ENCODE measurements at regions not wholly inside any gene's neighbourhood (a gene's known extent, or its start where the extent isn't known, plus 50 kb on each side); places are given as distances from the start of the nearest gene placed in this dataset.

DNA sequence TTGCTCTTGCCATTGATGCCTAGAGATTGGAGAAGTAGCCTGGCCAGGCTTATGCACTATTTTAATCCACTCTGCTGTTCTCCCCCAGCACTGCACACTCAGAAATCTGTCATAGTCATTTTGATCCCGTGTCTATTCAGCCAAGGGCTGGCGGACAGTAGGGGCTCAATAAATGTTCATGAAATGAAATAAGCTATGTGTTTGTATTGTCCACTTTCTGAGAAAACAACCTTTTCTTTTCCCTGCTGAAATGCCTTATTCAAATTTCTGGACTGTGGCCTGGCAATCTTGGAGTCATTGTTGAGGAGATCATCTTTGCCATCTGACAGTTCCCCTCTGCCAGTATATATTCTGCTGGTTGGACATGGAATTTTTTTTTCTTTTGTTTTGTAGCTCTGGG lies 550.4 kb upstream of the MAP3K7 start:
- Mint-ChIP-seq H3K4me3 (no peak overlapping the region), H3K4me1 (no peaks in the 10 kb centered on the region), H3K27ac (no peak overlapping the region), H3K9me3 (peaks cover 2% of the 10 kb centered on the region), H3K27me3 (no peaks in the 10 kb centered on the region), H3K36me3 (ENCODE audit: low read depth) (no peaks in the 10 kb centered on the region)
- DNase-seq = no peak
- ChIA-PET POLR2A (no interaction called here), CTCF (no interaction called here)
- intact Hi-C loops (cut with micrococcal nuclease) = no loop called here
- TF ChIP-seq, protein P1, sequence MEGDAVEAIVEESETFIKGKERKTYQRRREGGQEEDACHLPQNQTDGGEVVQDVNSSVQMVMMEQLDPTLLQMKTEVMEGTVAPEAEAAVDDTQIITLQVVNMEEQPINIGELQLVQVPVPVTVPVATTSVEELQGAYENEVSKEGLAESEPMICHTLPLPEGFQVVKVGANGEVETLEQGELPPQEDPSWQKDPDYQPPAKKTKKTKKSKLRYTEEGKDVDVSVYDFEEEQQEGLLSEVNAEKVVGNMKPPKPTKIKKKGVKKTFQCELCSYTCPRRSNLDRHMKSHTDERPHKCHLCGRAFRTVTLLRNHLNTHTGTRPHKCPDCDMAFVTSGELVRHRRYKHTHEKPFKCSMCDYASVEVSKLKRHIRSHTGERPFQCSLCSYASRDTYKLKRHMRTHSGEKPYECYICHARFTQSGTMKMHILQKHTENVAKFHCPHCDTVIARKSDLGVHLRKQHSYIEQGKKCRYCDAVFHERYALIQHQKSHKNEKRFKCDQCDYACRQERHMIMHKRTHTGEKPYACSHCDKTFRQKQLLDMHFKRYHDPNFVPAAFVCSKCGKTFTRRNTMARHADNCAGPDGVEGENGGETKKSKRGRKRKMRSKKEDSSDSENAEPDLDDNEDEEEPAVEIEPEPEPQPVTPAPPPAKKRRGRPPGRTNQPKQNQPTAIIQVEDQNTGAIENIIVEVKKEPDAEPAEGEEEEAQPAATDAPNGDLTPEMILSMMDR (IDR thresholded peaks at IDR 0.05) = no peak
- no peak for ATAC-seq (ENCODE audit: low read depth)

DNA sequence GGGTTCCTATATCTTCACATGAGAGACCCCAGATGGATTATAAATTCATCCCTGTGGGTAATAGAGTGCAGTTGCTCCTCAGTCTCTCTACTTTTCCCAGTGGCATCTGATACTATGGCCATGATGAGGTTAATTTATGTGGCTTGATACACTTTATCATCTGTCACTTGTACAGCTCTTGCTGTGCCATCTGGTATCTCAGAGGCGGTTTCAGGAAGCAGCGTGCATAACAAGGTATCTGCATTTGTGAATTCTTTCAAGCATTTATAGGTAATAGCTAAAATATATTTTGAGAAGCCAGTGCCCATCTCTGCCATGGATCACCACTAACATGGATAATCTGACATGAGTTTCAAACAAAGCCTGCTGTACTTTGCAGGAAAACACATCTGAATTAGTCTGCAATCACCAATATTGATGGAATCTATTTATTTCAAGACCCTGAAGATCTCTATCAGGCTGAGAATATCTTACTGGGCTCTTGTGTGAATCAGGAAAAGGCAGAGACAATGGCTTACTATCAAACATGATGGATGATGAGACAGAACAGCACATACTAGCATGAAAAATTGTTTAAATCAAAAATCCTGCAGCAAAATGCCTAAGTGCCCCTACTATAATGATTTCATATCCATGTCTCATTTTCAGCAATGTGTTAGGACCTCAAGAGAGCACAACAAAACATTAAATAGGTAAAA lies 548.7 kb upstream of the MAP3K7 start:
- no peak overlapping the region for H3K4me3 Mint-ChIP-seq
- ChIA-PET CTCF (no interaction called here), POLR2A (no interaction called here)
- TF ChIP-seq, protein P1 (IDR thresholded peaks at IDR 0.05) = no peak
- no peak overlapping the region for H3K27ac Mint-ChIP-seq
- no peaks in the 10 kb centered on the region for H3K4me1 Mint-ChIP-seq
- H3K9me3 Mint-ChIP-seq = peaks cover 2% of the 10 kb centered on the region
- intact Hi-C loops (cut with micrococcal nuclease) = no loop called here
- ATAC-seq (ENCODE audit: low read depth) = no peak
- no peaks in the 10 kb centered on the region for H3K27me3 Mint-ChIP-seq
- DNase-seq = no peak
- H3K36me3 Mint-ChIP-seq (ENCODE audit: low read depth) = no peaks in the 10 kb centered on the region

DNA sequence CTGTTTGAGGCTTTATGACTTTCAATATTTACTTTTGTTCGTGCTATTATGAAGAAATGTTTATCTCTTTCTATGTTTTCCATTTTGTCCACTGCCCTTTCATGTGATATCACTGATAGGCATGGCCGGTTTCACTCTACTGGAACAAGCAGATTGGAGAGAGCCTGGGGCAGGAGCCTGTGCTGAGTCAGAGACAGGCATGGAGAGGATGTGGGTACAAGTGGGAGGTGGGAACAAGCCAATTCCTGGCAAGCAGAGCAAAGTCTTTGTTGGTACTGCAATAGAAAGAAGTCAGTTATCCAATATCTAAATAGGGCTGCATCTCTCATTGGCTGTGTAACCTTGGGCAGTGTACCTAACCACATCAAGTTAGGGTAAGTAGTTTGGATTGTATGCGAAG lies 545.6 kb upstream of the MAP3K7 start:
- no peaks in the 10 kb centered on the region for H3K4me1 Mint-ChIP-seq
- TF ChIP-seq, protein P1 (IDR thresholded peaks at IDR 0.05) = no peak
- intact Hi-C loops (cut with micrococcal nuclease) = no loop called here
- ChIA-PET POLR2A (no interaction called here), CTCF (no interaction called here)
- H3K27ac Mint-ChIP-seq = no peak overlapping the region
- no peaks in the 10 kb centered on the region for H3K27me3 Mint-ChIP-seq
- no peaks in the 10 kb centered on the region for H3K36me3 Mint-ChIP-seq (ENCODE audit: low read depth)
- no peaks in the 10 kb centered on the region for H3K9me3 Mint-ChIP-seq
- DNase-seq (no peak), ATAC-seq (ENCODE audit: low read depth) (no peak)
- no peak overlapping the region for H3K4me3 Mint-ChIP-seq

DNA sequence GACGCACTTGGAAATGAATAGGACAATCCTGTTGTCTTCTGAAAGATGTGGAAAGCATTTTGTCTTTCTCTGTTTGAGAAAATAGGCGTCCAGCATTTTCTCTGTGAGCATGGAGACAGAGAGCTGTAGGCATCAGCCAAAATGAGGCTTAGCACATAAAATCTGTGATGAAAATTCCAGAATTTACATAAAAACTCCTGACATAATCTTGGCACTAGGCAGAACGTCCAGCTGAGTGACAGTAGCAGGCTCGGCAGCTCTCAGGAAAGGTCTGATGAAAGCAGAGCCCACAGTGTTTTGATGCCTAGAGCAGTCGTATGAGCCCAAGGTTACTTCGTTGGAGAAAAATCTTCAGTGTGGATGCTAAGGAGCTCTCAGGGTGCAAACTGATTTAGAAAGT lies 543.3 kb upstream of the MAP3K7 start:
- no peaks in the 10 kb centered on the region for H3K4me1 Mint-ChIP-seq
- ATAC-seq (ENCODE audit: low read depth) = no peak
- no peaks in the 10 kb centered on the region for H3K27me3 Mint-ChIP-seq
- no peak overlapping the region for H3K27ac Mint-ChIP-seq
- ChIA-PET POLR2A (no interaction called here), CTCF (no interaction called here)
- no peak overlapping the region for H3K4me3 Mint-ChIP-seq
- no peak for DNase-seq
- no peaks in the 10 kb centered on the region for H3K36me3 Mint-ChIP-seq (ENCODE audit: low read depth)
- H3K9me3 Mint-ChIP-seq = no peaks in the 10 kb centered on the region
- TF ChIP-seq, protein P1 (IDR thresholded peaks at IDR 0.05) = no peak
- intact Hi-C loops (cut with micrococcal nuclease) = no loop called here

DNA sequence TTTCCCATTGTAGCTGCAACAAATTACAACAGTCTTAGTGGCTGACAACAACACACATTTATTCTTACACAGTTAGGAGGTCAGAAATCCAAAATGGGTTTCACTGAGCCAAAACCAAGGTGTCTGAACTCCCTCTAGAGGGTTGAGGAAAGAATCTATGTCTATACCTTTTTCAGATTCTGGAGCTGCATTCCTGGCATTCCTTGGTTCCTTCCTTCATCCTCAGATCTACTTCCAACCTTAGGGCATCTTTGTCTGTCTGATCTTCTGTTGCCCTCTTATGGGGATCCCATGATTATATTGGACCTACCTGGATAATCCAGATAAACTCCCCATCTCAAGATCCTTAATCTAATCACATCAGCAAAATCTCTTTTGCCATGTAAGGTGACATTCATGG lies 540.9 kb upstream of the MAP3K7 start:
- no peaks in the 10 kb centered on the region for H3K9me3 Mint-ChIP-seq
- POLR2A ChIA-PET = no interaction called here
- no peaks in the 10 kb centered on the region for H3K36me3 Mint-ChIP-seq (ENCODE audit: low read depth)
- no peak overlapping the region for H3K27ac Mint-ChIP-seq
- CTCF ChIA-PET = no interaction called here
- no peak for DNase-seq
- TF ChIP-seq, protein P1 (IDR thresholded peaks at IDR 0.05) = no peak
- intact Hi-C loops (cut with micrococcal nuclease) = no loop called here
- no peaks in the 10 kb centered on the region for H3K4me1 Mint-ChIP-seq
- H3K4me3 Mint-ChIP-seq = no peak overlapping the region
- H3K27me3 Mint-ChIP-seq = no peaks in the 10 kb centered on the region
- ATAC-seq (ENCODE audit: low read depth) = no peak

All from activated B cell treated with CpG ODN at 0.5 μM for 24 hours (primary cell).